ENCODE measurements at regions not wholly inside any gene's neighbourhood (a gene's known extent, or its start where the extent isn't known, plus 50 kb on each side); places are given as distances from the start of the nearest gene placed in this dataset.

DNA sequence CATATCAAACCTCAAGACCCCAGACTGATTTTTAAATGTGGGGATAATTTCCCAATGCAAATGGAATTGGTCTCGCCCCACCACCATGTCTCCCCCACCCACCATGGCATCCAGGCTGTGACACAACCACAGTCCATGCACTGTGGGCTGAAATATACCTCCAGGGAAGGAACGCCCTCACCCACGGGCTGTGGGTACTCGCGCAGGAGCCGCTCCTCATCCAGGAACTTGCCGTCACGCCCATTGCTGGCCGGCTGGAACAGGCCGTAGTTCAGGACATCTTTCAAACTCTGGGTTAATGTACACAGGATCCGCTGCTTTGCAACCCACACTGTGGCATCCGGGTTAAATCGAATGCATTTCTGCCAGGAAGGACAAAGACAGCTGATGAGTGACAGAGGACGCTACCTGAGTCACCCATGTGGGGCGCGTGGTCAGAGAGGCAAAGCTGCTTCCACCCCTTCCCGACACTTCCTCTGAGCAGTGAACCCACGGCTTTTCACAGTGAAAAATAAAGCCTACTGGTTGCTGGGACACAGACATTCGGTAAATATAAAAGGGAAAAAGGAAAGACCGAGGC, 133.6 kb downstream of the SHANK2 start:
- Histone ChIP-seq H3K27me3 (replicated peaks in 1 of 7) (peaks cover 0 to 51% (median 0%) of the 10 kb centered on the region in 7 donors), H3K4me1 (no peaks in the 10 kb centered on the region), H3K9me3 (no peaks in the 10 kb centered on the region), H3K36me3 (no peaks in the 10 kb centered on the region), H3K4me3 (no peak overlapping the region), H3K27ac (no peak overlapping the region)
- 82 to 90% (median 89%) methylated on average over 20 of the region's 20 CpGs for WGBS, 5 donors
- intact Hi-C loops (cut with DNase I; ENCODE audit: low total_unique reads): no loop called here
- TF ChIP-seq, protein P1, sequence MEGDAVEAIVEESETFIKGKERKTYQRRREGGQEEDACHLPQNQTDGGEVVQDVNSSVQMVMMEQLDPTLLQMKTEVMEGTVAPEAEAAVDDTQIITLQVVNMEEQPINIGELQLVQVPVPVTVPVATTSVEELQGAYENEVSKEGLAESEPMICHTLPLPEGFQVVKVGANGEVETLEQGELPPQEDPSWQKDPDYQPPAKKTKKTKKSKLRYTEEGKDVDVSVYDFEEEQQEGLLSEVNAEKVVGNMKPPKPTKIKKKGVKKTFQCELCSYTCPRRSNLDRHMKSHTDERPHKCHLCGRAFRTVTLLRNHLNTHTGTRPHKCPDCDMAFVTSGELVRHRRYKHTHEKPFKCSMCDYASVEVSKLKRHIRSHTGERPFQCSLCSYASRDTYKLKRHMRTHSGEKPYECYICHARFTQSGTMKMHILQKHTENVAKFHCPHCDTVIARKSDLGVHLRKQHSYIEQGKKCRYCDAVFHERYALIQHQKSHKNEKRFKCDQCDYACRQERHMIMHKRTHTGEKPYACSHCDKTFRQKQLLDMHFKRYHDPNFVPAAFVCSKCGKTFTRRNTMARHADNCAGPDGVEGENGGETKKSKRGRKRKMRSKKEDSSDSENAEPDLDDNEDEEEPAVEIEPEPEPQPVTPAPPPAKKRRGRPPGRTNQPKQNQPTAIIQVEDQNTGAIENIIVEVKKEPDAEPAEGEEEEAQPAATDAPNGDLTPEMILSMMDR (IDR thresholded peaks at IDR 0.05 in 8 of 11, conservative IDR thresholded peaks at IDR 0.05 in 3 of 11): no peak
- TF ChIP-seq POLR2AphosphoS5 (IDR thresholded peaks at IDR 0.05) (no peak), POLR2A (IDR thresholded peaks at IDR 0.05) (no peak)
- DNase-seq: peak; percentile 62

DNA sequence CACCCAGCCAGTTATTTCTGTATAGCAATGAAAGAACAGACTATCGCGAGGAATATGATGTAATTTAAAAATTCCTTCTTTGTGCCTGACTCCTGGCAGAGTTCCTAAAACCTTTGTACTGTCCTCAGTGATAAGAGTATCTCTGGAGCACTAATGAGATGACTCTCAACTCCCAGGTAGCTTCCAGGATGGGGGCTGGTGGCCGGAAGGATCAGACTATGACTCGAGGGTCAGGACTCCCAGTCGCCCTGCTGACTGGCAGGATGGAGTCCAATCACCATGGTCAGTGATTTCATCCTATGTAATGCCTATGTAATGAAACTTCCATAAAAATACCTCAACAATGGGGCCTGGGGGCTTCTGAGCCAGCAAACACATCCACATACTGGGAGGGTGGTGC, 135.1 kb downstream of the SHANK2 start:
- Histone ChIP-seq H3K4me3 (no peak overlapping the region), H3K9me3 (no peaks in the 10 kb centered on the region), H3K27ac (no peak overlapping the region), H3K27me3 (replicated peaks in 1 of 7) (peaks cover 0 to 64% (median 0%) of the 10 kb centered on the region in 7 donors), H3K4me1 (no peaks in the 10 kb centered on the region), H3K36me3 (no peaks in the 10 kb centered on the region)
- intact Hi-C loops (cut with DNase I; ENCODE audit: low total_unique reads): no loop called here
- 87 to 98% (median 88%) methylated on average over 5 of the region's 5 CpGs for WGBS, 5 donors
- no peak for TF ChIP-seq POLR2A (IDR thresholded peaks at IDR 0.05)
- TF ChIP-seq, protein P1 (IDR thresholded peaks at IDR 0.05 in 8 of 11, conservative IDR thresholded peaks at IDR 0.05 in 3 of 11): no peak
- TF ChIP-seq POLR2AphosphoS5 (IDR thresholded peaks at IDR 0.05): no peak
- DNase-seq: peak; percentile 33

GRCh38 chr11:71116693-71117040, 135.7 kb downstream of the SHANK2 start:
- intact Hi-C loops (cut with DNase I; ENCODE audit: low total_unique reads): no loop called here
- no peaks in the 10 kb centered on the region for H3K9me3 ChIP-seq
- TF ChIP-seq POLR2A (IDR thresholded peaks at IDR 0.05) (no peak), POLR2AphosphoS5 (IDR thresholded peaks at IDR 0.05) (no peak)
- TF ChIP-seq, protein P1 (IDR thresholded peaks at IDR 0.05 in 8 of 11, conservative IDR thresholded peaks at IDR 0.05 in 3 of 11): no peak

GRCh38 chr11:71115770-71116692, 136.3 kb downstream of the SHANK2 start:
- Histone ChIP-seq H3K27me3 (replicated peaks in 1 of 7) (peaks cover 0 to 76% (median 0%) of the 10 kb centered on the region in 7 donors), H3K4me3 (no peak overlapping the region), H3K36me3 (no peaks in the 10 kb centered on the region), H3K4me1 (no peaks in the 10 kb centered on the region), H3K27ac (no peak overlapping the region), H3K9me3 (no peaks in the 10 kb centered on the region)
- peak; percentile 59 for DNase-seq
- 45 to 52% (median 46%) methylated on average over 17 to 19 of the region's 19 CpGs for WGBS, 5 donors
- intact Hi-C loops (cut with DNase I; ENCODE audit: low total_unique reads): no loop called here
- TF ChIP-seq POLR2AphosphoS5 (IDR thresholded peaks at IDR 0.05) (no peak), POLR2A (IDR thresholded peaks at IDR 0.05) (no peak)
- TF ChIP-seq, protein P1 (IDR thresholded peaks at IDR 0.05 in 8 of 11, conservative IDR thresholded peaks at IDR 0.05 in 3 of 11): no peak

More at GRCh38 chr11:71116693-71117040, 135.7 kb downstream of the SHANK2 start:
- 80 to 91% (median 83%) methylated on average over 8 of the region's 8 CpGs for WGBS, 5 donors
- no peaks in the 10 kb centered on the region for H3K36me3 ChIP-seq
- H3K27me3 ChIP-seq (replicated peaks in 1 of 7): peaks cover 0 to 70% (median 0%) of the 10 kb centered on the region in 7 donors
- no peak overlapping the region for H3K4me3 ChIP-seq
- H3K4me1 ChIP-seq: no peaks in the 10 kb centered on the region
- H3K27ac ChIP-seq: no peak overlapping the region
- no peak for DNase-seq
